ENCODE measurements at regions not wholly inside any gene's neighbourhood (a gene's known extent, or its start where the extent isn't known, plus 50 kb on each side); places are given as distances from the start of the nearest gene placed in this dataset.

- Histone ChIP-seq H3K9ac (ENCODE audit: low read depth, low read length, poor library complexity) (no peak overlapping the region), H2BK120ac (ENCODE audit: low read depth, low read length) (no peak overlapping the region), H3K23ac (ENCODE audit: low read depth, low read length, poor library complexity) (no peak overlapping the region), H3K4me2 (ENCODE audit: insufficient read depth, low read length, poor library complexity, severe bottlenecking) (no peak overlapping the region), H3K4me1 (ENCODE audit: control insufficient read depth in 2 of 2, insufficient read depth in 1 of 2, low read depth in 1 of 2, low read length in 2 of 2) (no peaks in the 10 kb centered on the region), H3K4me3 (ENCODE audit: low read length in 2 of 2) (no peak overlapping the region), H3K27ac (replicated peaks; ENCODE audit: low read length) (no peak overlapping the region), H3K27me3 (ENCODE audit: control insufficient read depth in 3 of 3, insufficient read depth in 3 of 3, low read depth in 1 of 3, low read length in 3 of 3) (no peaks in the 10 kb centered on the region), H3K79me1 (ENCODE audit: low read depth, low read length) (no peaks in the 10 kb centered on the region), H3K36me3 (replicated peaks in 1 of 2; ENCODE audit: control insufficient read depth in 2 of 2, insufficient read depth in 2 of 2, low read length in 2 of 2) (no peaks in the 10 kb centered on the region), H2AK5ac (ENCODE audit: low read depth, low read length) (no peak overlapping the region), H2BK5ac (ENCODE audit: low read length) (no peak overlapping the region), H2BK12ac (ENCODE audit: low read length) (no peak overlapping the region), H3K9me3 (replicated peaks in 1 of 2; ENCODE audit: control insufficient read depth in 2 of 2, insufficient read depth in 1 of 2, low read depth in 1 of 2, low read length in 2 of 2) (peaks cover 0 to 2% of the 10 kb centered on the region in 2 donors), H3K18ac (ENCODE audit: low read length) (no peak overlapping the region), H3K4ac (ENCODE audit: low read length) (no peak overlapping the region), H4K91ac (ENCODE audit: low read depth, low read length, poor library complexity) (no peak overlapping the region), H2AFZ (ENCODE audit: low read length) (no peak overlapping the region), H3K14ac (ENCODE audit: low read length) (no peak overlapping the region), H4K8ac (ENCODE audit: low read depth, low read length) (no peak overlapping the region), H2BK15ac (ENCODE audit: low read length) (no peak overlapping the region)
- no peak for DNase-seq (ENCODE audit: low spot score)
- no CpG with 5 or more reads among the region's 4 CpGs for WGBS, 2 donors (ENCODE audit: extremely low coverage in 2 of 2, insufficient read length in 2 of 2, insufficient replicate concordance in 1 of 2)
These were observed 286.9 kb downstream of the RFC3 start for GRCh38 chr13:34104853-34105252.

GRCh38 chr13:34107806-34108205, 289.9 kb downstream of the RFC3 start:
- WGBS, 2 donors (ENCODE audit: extremely low coverage in 2 of 2, insufficient read length in 2 of 2, insufficient replicate concordance in 1 of 2): no CpG with 5 or more reads among the region's 1 CpG

GRCh38 chr13:34108410-34108809, 290.5 kb downstream of the RFC3 start:
- no peak overlapping the region for H4K8ac ChIP-seq (ENCODE audit: low read depth, low read length)
- DNase-seq (ENCODE audit: low spot score): no peak
- H2BK120ac ChIP-seq (ENCODE audit: low read depth, low read length): no peak overlapping the region
- no peaks in the 10 kb centered on the region for H3K27me3 ChIP-seq (ENCODE audit: control insufficient read depth in 3 of 3, insufficient read depth in 3 of 3, low read depth in 1 of 3, low read length in 3 of 3)
- H3K18ac ChIP-seq (ENCODE audit: low read length): no peak overlapping the region
- H2AFZ ChIP-seq (ENCODE audit: low read length): no peak overlapping the region
- WGBS, 2 donors (ENCODE audit: extremely low coverage in 2 of 2, insufficient read length in 2 of 2, insufficient replicate concordance in 1 of 2): no CpG with 5 or more reads among the region's 2 CpGs
- H3K14ac ChIP-seq (ENCODE audit: low read length): no peak overlapping the region
- no peaks in the 10 kb centered on the region for H3K79me1 ChIP-seq (ENCODE audit: low read depth, low read length)
- no peak overlapping the region for H3K4me2 ChIP-seq (ENCODE audit: insufficient read depth, low read length, poor library complexity, severe bottlenecking)
- H3K23ac ChIP-seq (ENCODE audit: low read depth, low read length, poor library complexity): no peak overlapping the region
- no peak overlapping the region for H2BK12ac ChIP-seq (ENCODE audit: low read length)
- H3K4me3 ChIP-seq (ENCODE audit: low read length in 2 of 2): no peak overlapping the region
- H3K36me3 ChIP-seq (replicated peaks in 1 of 2; ENCODE audit: control insufficient read depth in 2 of 2, insufficient read depth in 2 of 2, low read length in 2 of 2): no peaks in the 10 kb centered on the region
- no peak overlapping the region for H3K9ac ChIP-seq (ENCODE audit: low read depth, low read length, poor library complexity)
- no peak overlapping the region for H2AK5ac ChIP-seq (ENCODE audit: low read depth, low read length)
- no peak overlapping the region for H3K27ac ChIP-seq (replicated peaks; ENCODE audit: low read length)
- no peak overlapping the region for H2BK5ac ChIP-seq (ENCODE audit: low read length)
- H3K4ac ChIP-seq (ENCODE audit: low read length): no peak overlapping the region
- no peak overlapping the region for H4K91ac ChIP-seq (ENCODE audit: low read depth, low read length, poor library complexity)
- H2BK15ac ChIP-seq (ENCODE audit: low read length): no peak overlapping the region
- H3K4me1 ChIP-seq (ENCODE audit: control insufficient read depth in 2 of 2, insufficient read depth in 1 of 2, low read depth in 1 of 2, low read length in 2 of 2): no peaks in the 10 kb centered on the region
- H3K9me3 ChIP-seq (replicated peaks in 1 of 2; ENCODE audit: control insufficient read depth in 2 of 2, insufficient read depth in 1 of 2, low read depth in 1 of 2, low read length in 2 of 2): peaks cover 0 to 2% of the 10 kb centered on the region in 2 donors

More at GRCh38 chr13:34107806-34108205, 289.9 kb downstream of the RFC3 start:
- no peak overlapping the region for H2BK120ac ChIP-seq (ENCODE audit: low read depth, low read length)
- H3K27me3 ChIP-seq (ENCODE audit: control insufficient read depth in 3 of 3, insufficient read depth in 3 of 3, low read depth in 1 of 3, low read length in 3 of 3): no peaks in the 10 kb centered on the region
- H2BK15ac ChIP-seq (ENCODE audit: low read length): no peak overlapping the region
- no peak overlapping the region for H3K14ac ChIP-seq (ENCODE audit: low read length)
- H3K23ac ChIP-seq (ENCODE audit: low read depth, low read length, poor library complexity): no peak overlapping the region
- no peaks in the 10 kb centered on the region for H3K79me1 ChIP-seq (ENCODE audit: low read depth, low read length)
- H3K9ac ChIP-seq (ENCODE audit: low read depth, low read length, poor library complexity): no peak overlapping the region
- H3K18ac ChIP-seq (ENCODE audit: low read length): no peak overlapping the region
- H2AK5ac ChIP-seq (ENCODE audit: low read depth, low read length): no peak overlapping the region
- H3K27ac ChIP-seq (replicated peaks; ENCODE audit: low read length): no peak overlapping the region
- H2BK12ac ChIP-seq (ENCODE audit: low read length): no peak overlapping the region
- no peak overlapping the region for H4K8ac ChIP-seq (ENCODE audit: low read depth, low read length)
- no peak overlapping the region for H4K91ac ChIP-seq (ENCODE audit: low read depth, low read length, poor library complexity)
- DNase-seq (ENCODE audit: low spot score): no peak
- peaks cover 0 to 2% of the 10 kb centered on the region in 2 donors for H3K9me3 ChIP-seq (replicated peaks in 1 of 2; ENCODE audit: control insufficient read depth in 2 of 2, insufficient read depth in 1 of 2, low read depth in 1 of 2, low read length in 2 of 2)
- no peaks in the 10 kb centered on the region for H3K4me1 ChIP-seq (ENCODE audit: control insufficient read depth in 2 of 2, insufficient read depth in 1 of 2, low read depth in 1 of 2, low read length in 2 of 2)
- no peak overlapping the region for H2BK5ac ChIP-seq (ENCODE audit: low read length)
- no peak overlapping the region for H3K4me2 ChIP-seq (ENCODE audit: insufficient read depth, low read length, poor library complexity, severe bottlenecking)
- H3K36me3 ChIP-seq (replicated peaks in 1 of 2; ENCODE audit: control insufficient read depth in 2 of 2, insufficient read depth in 2 of 2, low read length in 2 of 2): no peaks in the 10 kb centered on the region
- H2AFZ ChIP-seq (ENCODE audit: low read length): no peak overlapping the region
- H3K4me3 ChIP-seq (ENCODE audit: low read length in 2 of 2): no peak overlapping the region
- no peak overlapping the region for H3K4ac ChIP-seq (ENCODE audit: low read length)

GRCh38 chr13:34114581-34114980, 296.6 kb downstream of the RFC3 start:
- H3K27ac ChIP-seq (replicated peaks; ENCODE audit: low read length): no peak overlapping the region
- H4K91ac ChIP-seq (ENCODE audit: low read depth, low read length, poor library complexity): no peak overlapping the region
- no peak overlapping the region for H3K4me3 ChIP-seq (ENCODE audit: low read length in 2 of 2)
- H4K8ac ChIP-seq (ENCODE audit: low read depth, low read length): no peak overlapping the region
- H3K4me1 ChIP-seq (ENCODE audit: control insufficient read depth in 2 of 2, insufficient read depth in 1 of 2, low read depth in 1 of 2, low read length in 2 of 2): peaks cover 0 to 1% of the 10 kb centered on the region in 2 donors
- H2BK5ac ChIP-seq (ENCODE audit: low read length): no peak overlapping the region
- H3K4me2 ChIP-seq (ENCODE audit: insufficient read depth, low read length, poor library complexity, severe bottlenecking): no peak overlapping the region
- no peak overlapping the region for H2AFZ ChIP-seq (ENCODE audit: low read length)
- no peak overlapping the region for H2BK12ac ChIP-seq (ENCODE audit: low read length)
- H3K23ac ChIP-seq (ENCODE audit: low read depth, low read length, poor library complexity): no peak overlapping the region
- peaks cover 0 to 2% of the 10 kb centered on the region in 2 donors for H3K36me3 ChIP-seq (replicated peaks in 1 of 2; ENCODE audit: control insufficient read depth in 2 of 2, insufficient read depth in 2 of 2, low read length in 2 of 2)
- H3K79me1 ChIP-seq (ENCODE audit: low read depth, low read length): no peaks in the 10 kb centered on the region
- DNase-seq (ENCODE audit: low spot score): no peak
- H3K18ac ChIP-seq (ENCODE audit: low read length): no peak overlapping the region
- no peak overlapping the region for H2BK15ac ChIP-seq (ENCODE audit: low read length)
- no peaks in the 10 kb centered on the region for H3K9me3 ChIP-seq (replicated peaks in 1 of 2; ENCODE audit: control insufficient read depth in 2 of 2, insufficient read depth in 1 of 2, low read depth in 1 of 2, low read length in 2 of 2)
- no peak overlapping the region for H2BK120ac ChIP-seq (ENCODE audit: low read depth, low read length)
- H3K27me3 ChIP-seq (ENCODE audit: control insufficient read depth in 3 of 3, insufficient read depth in 3 of 3, low read depth in 1 of 3, low read length in 3 of 3): no peaks in the 10 kb centered on the region
- no peak overlapping the region for H3K4ac ChIP-seq (ENCODE audit: low read length)
- no peak overlapping the region for H3K9ac ChIP-seq (ENCODE audit: low read depth, low read length, poor library complexity)
- H3K14ac ChIP-seq (ENCODE audit: low read length): peak overlapping the region; percentile 71
- no peak overlapping the region for H2AK5ac ChIP-seq (ENCODE audit: low read depth, low read length)
- WGBS, 2 donors (ENCODE audit: extremely low coverage in 2 of 2, insufficient read length in 2 of 2, insufficient replicate concordance in 1 of 2): no CpG with 5 or more reads among the region's 3 CpGs

Measured in neuronal stem cell (in vitro differentiated cells).